RPMI8226 (cell line): ENCODE measurements at regions not wholly inside any gene's neighbourhood (a gene's known extent, or its start where the extent isn't known, plus 50 kb on each side); places are given as distances from the start of the nearest gene placed in this dataset.

ENCODE experiments used
- DNase-seq: peaks from one replicate; pipeline ENCODE4 v3.0.0-alpha.2; 2015

- DNase-seq, result no peak
Measured at GRCh38 chr5:52734557-52734956, 53.2 kb upstream of the ITGA1 start.

- no peak for DNase-seq
Measured at GRCh38 chr5:52735139-52735538, 52.6 kb upstream of the ITGA1 start.
